Hematopoietic multipotent progenitor cell (in vitro differentiated cells): ENCODE measurements at regions not wholly inside any gene's neighbourhood (a gene's known extent, or its start where the extent isn't known, plus 50 kb on each side); places are given as distances from the start of the nearest gene placed in this dataset.
"Not testable (repeated sequence)": the region's sequence is repeated elsewhere in the genome, so short reads cannot be mapped to it uniquely, and the experiment has no call there.

Source experiments
- DNase-seq, 3 donors: peaks; one replicate each; pipeline ENCODE4 v3.0.0-alpha.2; 2011 to 2015; ENCODE audit warnings: low read depth in 2 of 3, low spot score in 2 of 3

- not testable (repeated sequence) for DNase-seq
Measured at GRCh38 chr5:124890442-124890841, 144.0 kb upstream of the ZNF608 start.

- no peak for DNase-seq
Measured at GRCh38 chr5:124891179-124891578, 144.7 kb upstream of the ZNF608 start.

GRCh38 chr5:124892185-124892848, 145.9 kb upstream of the ZNF608 start:
- DNase-seq, result no peak

GRCh38 chr5:124894541-124894940, 148.1 kb upstream of the ZNF608 start:
- no peak for DNase-seq

GRCh38 chr5:124895236-124895635, 148.8 kb upstream of the ZNF608 start:
- DNase-seq, result no peak

- no peak for DNase-seq
Measured at GRCh38 chr5:124901081-124901480, 154.6 kb upstream of the ZNF608 start.

GRCh38 chr5:124902097-124902821, 155.8 kb upstream of the ZNF608 start:
- peak in 2 of 3 donors; percentile 67 to 83 for DNase-seq

- DNase-seq, result no peak
Measured at GRCh38 chr5:124905256-124906130, 159.1 kb upstream of the ZNF608 start.

GRCh38 chr5:124906339-124907097, 160.1 kb upstream of the ZNF608 start:
- DNase-seq, result peak in 1 of 3 donors; percentile 31

- DNase-seq, result no peak
Measured at GRCh38 chr5:124907098-124907644, 160.7 kb upstream of the ZNF608 start.

- no peak for DNase-seq
Measured at GRCh38 chr5:124908581-124909451, 162.4 kb upstream of the ZNF608 start.

- DNase-seq, result no peak
Measured at GRCh38 chr5:124909734-124910133, 163.3 kb upstream of the ZNF608 start.

GRCh38 chr5:124910354-124911016, 164.0 kb upstream of the ZNF608 start:
- no peak for DNase-seq

- no peak for DNase-seq
Measured at GRCh38 chr5:124912638-124913328, 166.3 kb upstream of the ZNF608 start.

GRCh38 chr5:124913329-124913653, 166.9 kb upstream of the ZNF608 start:
- no peak for DNase-seq

- DNase-seq, result not testable (repeated sequence)
Measured at GRCh38 chr5:124916313-124916712, 169.9 kb upstream of the ZNF608 start.

- no peak for DNase-seq
Measured at GRCh38 chr5:124918618-124919017, 172.2 kb upstream of the ZNF608 start.

- DNase-seq, result no peak
Measured at GRCh38 chr5:124919076-124919475, 172.6 kb upstream of the ZNF608 start.
